SK-N-SH (cell line): ENCODE measurements at regions not wholly inside any gene's neighbourhood (a gene's known extent, or its start where the extent isn't known, plus 50 kb on each side); places are given as distances from the start of the nearest gene placed in this dataset.

ENCODE experiments used
- CTCF ChIA-PET: fragments of 300-600, 350-600 bp; formaldehyde crosslinking; extraction: SDS; loops from one replicate; lab custom pipeline; 2021; lab: Yijun Ruan, JAX
- POLR2A ChIA-PET: fragments of 350-600 bp; sonication (Branson Sonifier 250); formaldehyde crosslinking; extraction: SDS; loops from one replicate; lab custom pipeline; 2020; ENCODE audit warnings: antibody characterized with exemption, inconsistent platforms; lab: Yijun Ruan, JAX
- DNase-seq: peaks from one replicate; pipeline ENCODE4 v3.0.0; 2012
- H2AFZ ChIP-seq: fragments of 200-600 bp; sonication (generic); 2 replicates; pipeline ENCODE4 v1.8.1; 2016; ENCODE audit warnings: antibody characterized with exemption, mild to moderate bottlenecking, low read depth
- H3F3A ChIP-seq: fragments of 200-600 bp; sonication (generic); replicated peaks from 2 replicates; pipeline ENCODE3; 2016; ENCODE audit warnings: antibody characterized with exemption, mild to moderate bottlenecking; ENCODE audit not compliant: insufficient read depth
- H3K27ac ChIP-seq, 2 experiments: fragments of 200-500 bp in 1 of 2; fragments of 200-600 bp in 1 of 2; sonication (Bioruptor generic) in 1 of 2; sonication (generic), shearing (Covaris generic) in 1 of 2; 2 replicates each; pipeline versions ENCODE4 v1.5.1 to v1.6.1; 2014 to 2016; ENCODE audit warnings: low read depth in 2 of 2, inconsistent platforms in 1 of 2, low read length in 1 of 2, mild to moderate bottlenecking in 1 of 2, mixed read lengths in 1 of 2
- H3K27me3 ChIP-seq: fragments of 200-600 bp; sonication (generic), shearing (Covaris generic); 2 replicates; pipeline ENCODE4 v1.6.1; 2016; ENCODE audit warnings: mixed run types; ENCODE audit not compliant: insufficient read depth
- H3K36me3 ChIP-seq, 2 experiments: fragments of 200-500 bp in 1 of 2; fragments of 200-600 bp in 1 of 2; sonication (Bioruptor generic) in 1 of 2; sonication (generic) in 1 of 2; replicated peaks in 1 of 2; 2 replicates each; pipeline versions ENCODE3 to v1.5.1; 2014 to 2016; ENCODE audit warnings: low read length in 1 of 2, mild to moderate bottlenecking in 1 of 2; ENCODE audit not compliant: insufficient read depth in 2 of 2, control insufficient read depth in 1 of 2
- H3K4me1 ChIP-seq, 2 experiments: fragments of 200-500 bp in 1 of 2; fragments of 200-600 bp in 1 of 2; sonication (Bioruptor generic) in 1 of 2; sonication (generic), shearing (Covaris generic) in 1 of 2; 2 replicates each; pipeline versions ENCODE4 v1.5.1 to v1.6.1; 2014 to 2016; ENCODE audit warnings: low read depth in 1 of 2, low read length in 1 of 2, mixed run types in 1 of 2; ENCODE audit not compliant: insufficient read depth in 2 of 2, control insufficient read depth in 1 of 2
- H3K4me2 ChIP-seq: fragments of 200-600 bp; sonication (generic), shearing (Covaris generic); 2 replicates; pipeline ENCODE4 v1.6.1; 2017; ENCODE audit warnings: mixed run types
- H3K4me3 ChIP-seq, 2 experiments: fragments of 200-500 bp in 1 of 2; fragments of 200-600 bp in 1 of 2; sonication (Bioruptor generic) in 1 of 2; sonication (generic), shearing (Covaris generic) in 1 of 2; 2 replicates each; pipeline versions ENCODE4 v1.5.1 to v1.8.1; 2014 to 2016; ENCODE audit warnings: low read depth in 2 of 2, inconsistent platforms in 1 of 2, low read length in 1 of 2, mild to moderate bottlenecking in 1 of 2, mixed read lengths in 1 of 2, moderate library complexity in 1 of 2
- H3K79me2 ChIP-seq: fragments of 200-600 bp; sonication (generic); 2 replicates; pipeline ENCODE4 v1.8.1; 2017; ENCODE audit warnings: mild to moderate bottlenecking; ENCODE audit not compliant: insufficient read depth
- H3K9ac ChIP-seq: fragments of 200-600 bp; sonication (generic); 2 replicates; pipeline ENCODE4 v1.6.1; 2017; ENCODE audit warnings: mixed run types
- H3K9me2 ChIP-seq: fragments of 200-600 bp; sonication (generic); 2 replicates; pipeline ENCODE4 v1.6.1; 2017; ENCODE audit warnings: mixed run types
- H3K9me3 ChIP-seq: fragments of 200-600 bp; sonication (generic); 2 replicates; pipeline ENCODE4 v1.6.1; 2017; ENCODE audit warnings: mixed run types, mild to moderate bottlenecking, moderate library complexity
- H4K20me1 ChIP-seq: fragments of 200-600 bp; sonication (generic); 2 replicates; pipeline ENCODE4 v1.6.1; 2017; ENCODE audit warnings: mild to moderate bottlenecking, mixed run types; ENCODE audit not compliant: insufficient read depth
- CTCF ChIP-seq: fragments of 200-600 bp; sonication (generic); IDR thresholded peaks from 2 replicates; pipeline ENCODE4 v1.6.1; 2017; ENCODE audit warnings: antibody characterized with exemption, mild to moderate bottlenecking, moderate library complexity
- EP300 ChIP-seq, 2 experiments: IDR thresholded peaks; 2 replicates each; pipeline versions ENCODE4 v1.4.0 to v1.6.1; 2012; ENCODE audit warnings: borderline replicate concordance in 1 of 2, low read depth in 1 of 2, low read length in 1 of 2
- FOXJ3 ChIP-seq: sonication (generic); formaldehyde crosslinking; IDR thresholded peaks from 2 replicates; pipeline ENCODE4 v1.5.1; 2020; ENCODE audit warnings: mild to moderate bottlenecking, missing genetic modification reagents
- FOXM1 ChIP-seq: IDR thresholded peaks from 2 replicates; pipeline ENCODE4 v1.4.0; 2012; ENCODE audit warnings: low read depth, mild to moderate bottlenecking
- GABPA ChIP-seq: IDR thresholded peaks from 2 replicates; pipeline ENCODE4 v1.4.0; 2012; ENCODE audit warnings: low read depth, mild to moderate bottlenecking
- GATA2 ChIP-seq: sonication (generic); formaldehyde crosslinking; IDR thresholded peaks from 2 replicates; pipeline ENCODE4 v1.5.0; 2020; ENCODE audit warnings: mild to moderate bottlenecking, missing genetic modification reagents
- NFIC ChIP-seq: IDR thresholded peaks from 2 replicates; pipeline ENCODE4 v1.4.0; 2012; ENCODE audit warnings: borderline replicate concordance
- NRF1 ChIP-seq: IDR thresholded peaks from 2 replicates; pipeline ENCODE4 v1.6.1; 2012; ENCODE audit warnings: low read depth, mild to moderate bottlenecking, low read length
- PBX3 ChIP-seq: IDR thresholded peaks from 2 replicates; pipeline ENCODE4; 2012
- RAD21 ChIP-seq: IDR thresholded peaks from 2 replicates; pipeline ENCODE4 v1.6.1; 2012; ENCODE audit warnings: mild to moderate bottlenecking, low read length
- REST ChIP-seq: IDR thresholded peaks from 2 replicates; pipeline ENCODE4 v1.6.1; 2012; ENCODE audit warnings: mild to moderate bottlenecking, low read depth, low read length, moderate library complexity
- RFX5 ChIP-seq: IDR thresholded peaks from 2 replicates; pipeline ENCODE4 v1.6.1; 2012; ENCODE audit warnings: mild to moderate bottlenecking, improper control_type of control experiment, low read length
- SIN3A ChIP-seq: IDR thresholded peaks from 2 replicates; pipeline ENCODE4 v1.6.1; 2012; ENCODE audit warnings: low read depth, mild to moderate bottlenecking, low read length, moderate library complexity, borderline replicate concordance
- SMC3 ChIP-seq: IDR thresholded peaks from 2 replicates; pipeline ENCODE4 v1.6.1; 2012; ENCODE audit warnings: low read depth, low read length, improper control_type of control experiment
- TCF12 ChIP-seq: IDR thresholded peaks from 2 replicates; pipeline ENCODE4 v1.4.0; 2012
- TEAD4 ChIP-seq: IDR thresholded peaks from 2 replicates; pipeline ENCODE4 v1.4.0; 2012; ENCODE audit warnings: mild to moderate bottlenecking, borderline replicate concordance; ENCODE audit not compliant: insufficient read depth
- USF2 ChIP-seq: fragments of 150-350 bp; IDR thresholded peaks from 2 replicates; pipeline ENCODE4 v1.6.1; 2017; ENCODE audit warnings: antibody characterized with exemption, low read length, low read depth, borderline replicate concordance
- YY1 ChIP-seq: IDR thresholded peaks from 2 replicates; pipeline ENCODE4 v1.4.0; 2012; ENCODE audit warnings: low read depth, mild to moderate bottlenecking
- TF ChIP-seq, protein P1 (sequence below): fragments of 150-350 bp; IDR thresholded peaks from 2 replicates; pipeline ENCODE4 v1.6.1; 2016; ENCODE audit warnings: mild to moderate bottlenecking, low read depth, low read length

- Histone ChIP-seq H4K20me1 (no peaks in the 10 kb centered on the region), H3K4me2 (no peak overlapping the region), H3K4me1 (peaks cover 0 to 16% of the 10 kb centered on the region in 2 experiments; a peak in 1 of 4 replicates), H3K79me2 (no peaks in the 10 kb centered on the region), H3K36me3 (no peaks in the 10 kb centered on the region), H3F3A (no peaks in the 10 kb centered on the region), H2AFZ (no peak overlapping the region), H3K27me3 (no peaks in the 10 kb centered on the region), H3K9me3 (no peaks in the 10 kb centered on the region), H3K9me2 (no peaks in the 10 kb centered on the region), H3K27ac (peak overlapping the region in 1 of 2 experiments; percentile 56; a peak in 2 of 4 replicates), H3K9ac (no peak overlapping the region), H3K4me3 (no peak overlapping the region)
- CTCF ChIA-PET = no interaction called here
- TF ChIP-seq NRF1 = no peak
- no peak for TF ChIP-seq SIN3A
- TF ChIP-seq RFX5 = no peak
- no peak for TF ChIP-seq PBX3
- no peak for TF ChIP-seq TEAD4
- TF ChIP-seq FOXM1 = no peak
- TF ChIP-seq YY1 = no peak
- TF ChIP-seq CTCF = no peak
- no peak for TF ChIP-seq REST
- TF ChIP-seq RAD21 = no peak
- TF ChIP-seq USF2 = no peak
- TF ChIP-seq GATA2 (CRISPR knock-in tag) = no peak
- no peak for TF ChIP-seq EP300 (IDR thresholded peaks at IDR 0.05; ENCODE audit: borderline replicate concordance in 1 of 2, low read depth in 1 of 2, low read length in 1 of 2)
- no peak for TF ChIP-seq SMC3
- no peak for TF ChIP-seq GABPA
- no peak for TF ChIP-seq TCF12
- TF ChIP-seq NFIC = no peak
- no peak for TF ChIP-seq FOXJ3 (CRISPR knock-in tag)
- TF ChIP-seq, protein P1, sequence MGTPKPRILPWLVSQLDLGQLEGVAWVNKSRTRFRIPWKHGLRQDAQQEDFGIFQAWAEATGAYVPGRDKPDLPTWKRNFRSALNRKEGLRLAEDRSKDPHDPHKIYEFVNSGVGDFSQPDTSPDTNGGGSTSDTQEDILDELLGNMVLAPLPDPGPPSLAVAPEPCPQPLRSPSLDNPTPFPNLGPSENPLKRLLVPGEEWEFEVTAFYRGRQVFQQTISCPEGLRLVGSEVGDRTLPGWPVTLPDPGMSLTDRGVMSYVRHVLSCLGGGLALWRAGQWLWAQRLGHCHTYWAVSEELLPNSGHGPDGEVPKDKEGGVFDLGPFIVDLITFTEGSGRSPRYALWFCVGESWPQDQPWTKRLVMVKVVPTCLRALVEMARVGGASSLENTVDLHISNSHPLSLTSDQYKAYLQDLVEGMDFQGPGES = no peak
- no peak for DNase-seq
- POLR2A ChIA-PET = no interaction called here
Measured at GRCh38 chr3:8329598-8329997, 172.0 kb upstream of the LMCD1 start.
